GM12878 (cell line): ENCODE measurements at regions not wholly inside any gene's neighbourhood (a gene's known extent, or its start where the extent isn't known, plus 50 kb on each side); places are given as distances from the start of the nearest gene placed in this dataset.

Experiments
- ATAC-seq: fragments of 200-7000 bp; cut with Tn5 transposase; 3 replicates; pipeline ENCODE4 v1.9.1; 2020; ENCODE audit warnings: mild to moderate bottlenecking, moderate library complexity
- BruUV-seq: library from RNA; stranded (reverse); fragments of 400-500 nt; replicated peaks from 2 replicates; lab custom pipeline; 2021; lab: Mats Ljungman, UMichigan
- CTCF ChIA-PET: fragments of 300-600 bp; sonication (Branson Sonifier 250); formaldehyde crosslinking; extraction: SDS; loops from one replicate; lab custom pipeline; 2021; ENCODE audit warnings: inconsistent platforms; lab: Yijun Ruan, JAX
- POLR2A ChIA-PET: fragments of 350-600 bp; formaldehyde crosslinking; extraction: SDS; loops from one replicate; lab custom pipeline; 2021; ENCODE audit warnings: inconsistent platforms; lab: Charles Lee
- RAD21 ChIA-PET: fragments of 300-600 bp; sonication (Branson Sonifier 250); formaldehyde crosslinking; loops from one replicate; lab custom pipeline; 2023; ENCODE audit warnings: antibody characterized with exemption; ENCODE audit not compliant: unreplicated experiment; lab: Charles Lee
- SMC1A ChIA-PET: fragments of 300-600 bp; sonication (Branson Sonifier 250); formaldehyde crosslinking; loops from one replicate; lab custom pipeline; 2023; ENCODE audit not compliant: unreplicated experiment, uncharacterized antibody; lab: Charles Lee
- DNase-seq: peaks from one replicate; pipeline ENCODE4 v3.0.0-alpha.2; 2011; ENCODE audit warnings: low read depth, low spot score
- FAIRE-seq: peaks from 3 replicates; lab custom pipeline; 2011; peaks lifted over from hg19 to GRCh38; lab: Jason Lieb, UNC
- H2AFZ ChIP-seq: 2 replicates; pipeline ENCODE4 v1.6.0; 2011; ENCODE audit warnings: low read depth, low read length, control low read depth; ENCODE audit not compliant: control insufficient read depth
- H3K27ac ChIP-seq: 2 replicates; pipeline ENCODE4 v1.5.1; 2011; ENCODE audit warnings: control low read depth; ENCODE audit not compliant: control insufficient read depth, insufficient read depth
- H3K27me3 ChIP-seq, 2 experiments: replicated peaks in 1 of 2; 2 replicates each; pipeline versions ENCODE4 v1.6.0 to v1.6.1; 2011; ENCODE audit warnings: low read length in 1 of 2; ENCODE audit not compliant: control insufficient read depth in 2 of 2, insufficient read depth in 2 of 2
- H3K36me3 ChIP-seq, 2 experiments: 2 replicates each; pipeline ENCODE4 v1.5.1; 2011; ENCODE audit warnings: low read length in 1 of 2; ENCODE audit not compliant: control insufficient read depth in 2 of 2, insufficient read depth in 2 of 2
- H3K4me1 ChIP-seq: 2 replicates; pipeline ENCODE4 v1.6.1; 2011; ENCODE audit warnings: mild to moderate bottlenecking, low read length, moderate library complexity, mixed read lengths; ENCODE audit not compliant: control insufficient read depth, insufficient read depth
- H3K4me2 ChIP-seq: 2 replicates; pipeline ENCODE4 v1.6.0; 2011; ENCODE audit warnings: control low read depth; ENCODE audit not compliant: control insufficient read depth, insufficient read depth
- H3K4me3 ChIP-seq: fragments of 200-600 bp; sonication (generic); 2 replicates; pipeline ENCODE4 v1.5.1; 2016
- H3K79me2 ChIP-seq: 2 replicates; pipeline ENCODE4 v1.6.0; 2011; ENCODE audit warnings: low read length; ENCODE audit not compliant: control insufficient read depth, insufficient read depth
- H3K9ac ChIP-seq: 2 replicates; pipeline ENCODE4 v1.8.0; 2011; ENCODE audit warnings: low read length, control low read depth, mixed read lengths; ENCODE audit not compliant: control insufficient read depth, insufficient read depth
- H3K9me3 ChIP-seq: replicated peaks from 3 replicates; pipeline ENCODE4 v1.5.1; 2011; ENCODE audit warnings: mild to moderate bottlenecking, low read length; ENCODE audit not compliant: control insufficient read depth, insufficient read depth
- H4K20me1 ChIP-seq: 2 replicates; pipeline ENCODE4 v1.6.0; 2011; ENCODE audit not compliant: control insufficient read depth, insufficient read depth
- BACH1 ChIP-seq: fragments of 450-650 bp; IDR thresholded peaks from 2 replicates; pipeline ENCODE4 v1.6.1; 2017; ENCODE audit warnings: mild to moderate bottlenecking, borderline replicate concordance
- EED ChIP-seq: sonication (generic); IDR thresholded peaks from 2 replicates; pipeline ENCODE4 v1.6.1; 2016; ENCODE audit warnings: antibody characterized with exemption, low read depth
- ELK1 ChIP-seq: IDR thresholded peaks from 2 replicates; pipeline ENCODE4 v1.6.1; 2012; ENCODE audit warnings: low read depth, low read length, improper control_type of control experiment
- MYC ChIP-seq: IDR thresholded peaks from 2 replicates; pipeline ENCODE4 v1.6.1; 2011; ENCODE audit warnings: mild to moderate bottlenecking, low read length, moderate library complexity, inconsistent platforms; ENCODE audit not compliant: insufficient read depth, insufficient replicate concordance, insufficient read length, severe bottlenecking
- PAX8 ChIP-seq: fragments of 450-650 bp; IDR thresholded peaks from 2 replicates; pipeline ENCODE4 v1.6.1; 2017; ENCODE audit warnings: mild to moderate bottlenecking, moderate library complexity
- RFX5 ChIP-seq: IDR thresholded peaks from 2 replicates; pipeline ENCODE4 v1.6.1; 2011; ENCODE audit warnings: low read depth, low read length, improper control_type of control experiment
- TAF1 ChIP-seq: IDR thresholded peaks from 2 replicates; pipeline ENCODE4 v1.6.1; 2011; ENCODE audit warnings: mild to moderate bottlenecking, low read depth, low read length, borderline replicate concordance
- USF1 ChIP-seq: IDR thresholded peaks from 2 replicates; pipeline ENCODE4 v1.6.1; 2011; ENCODE audit warnings: borderline replicate concordance, low read depth, mild to moderate bottlenecking, moderate library complexity, mixed read lengths, low read length; ENCODE audit not compliant: insufficient read depth; ENCODE audit errors: extremely low read length
- USF2 ChIP-seq: IDR thresholded peaks from 2 replicates; pipeline ENCODE4 v1.6.1; 2011; ENCODE audit warnings: low read depth, low read length, improper control_type of control experiment, borderline replicate concordance
- ZBED1 ChIP-seq: IDR thresholded peaks from 2 replicates; pipeline ENCODE4 v1.6.1; 2016; ENCODE audit warnings: borderline replicate concordance
- ZBTB11 ChIP-seq: fragments of 450-650 bp; formaldehyde crosslinking; IDR thresholded peaks from 2 replicates; pipeline ENCODE4 v1.5.0; 2022; ENCODE audit warnings: mild to moderate bottlenecking, missing genetic modification characterization
- ZBTB40 ChIP-seq: fragments of 450-650 bp; IDR thresholded peaks from 2 replicates; pipeline ENCODE4 v1.6.1; 2016; ENCODE audit warnings: mild to moderate bottlenecking, moderate library complexity, borderline replicate concordance
- ZNF217 ChIP-seq: fragments of 450-650 bp; IDR thresholded peaks from 2 replicates; pipeline ENCODE4 v1.6.1; 2017; ENCODE audit warnings: antibody characterized with exemption, mild to moderate bottlenecking
- ZNF24 ChIP-seq: fragments of 450-650 bp; IDR thresholded peaks from 2 replicates; pipeline ENCODE4 v1.6.1; 2017; ENCODE audit warnings: antibody characterized with exemption, mild to moderate bottlenecking
- WGBS: methylation state at CpG from one replicate; pipeline ENCODE4 v1.1.6; 2016; ENCODE audit warnings: low lambda C conversion rate; ENCODE audit not compliant: insufficient replicate concordance, insufficient coverage; ENCODE audit errors: missing lambda C conversion rate; 5-methylcytosine and 5-hydroxymethylcytosine counted together
- in situ Hi-C: fragments of 300-500 bp; cut with MboI; formaldehyde crosslinking; loops from 9 replicates; pipeline ENCODE4 v1.14.3; 2018; ENCODE audit warnings: mixed read lengths
- intact Hi-C: fragments of 100-400 bp; cut with micrococcal nuclease; formaldehyde crosslinking; loops from one replicate; pipeline ENCODE4 v1.14.2; 2022; ENCODE audit not compliant: unreplicated experiment

GRCh38 chr5:101385276-101385675, 482.2 kb upstream of the ST8SIA4 start:
- H3K4me1 ChIP-seq, result no peaks in the 10 kb centered on the region
- H3K4me2 ChIP-seq, result no peak overlapping the region
- intact Hi-C loops, result no loop called here
- BruUV-seq, result no TSS peak
- RAD21 ChIA-PET, result no interaction called here
- no peak for TF ChIP-seq ZNF24
- no peak for TF ChIP-seq ELK1
- TF ChIP-seq ZBTB40, result no peak
- no peak for TF ChIP-seq BACH1
- TF ChIP-seq ZNF217, result no peak
- TF ChIP-seq USF2, result no peak
- no peak for TF ChIP-seq RFX5
- no peak for TF ChIP-seq ZBTB11 (CRISPR knock-in tag)
- TF ChIP-seq ZBED1, result no peak
- no peak for TF ChIP-seq MYC
- no peak for TF ChIP-seq EED
- no peak for TF ChIP-seq PAX8
- no peak for TF ChIP-seq TAF1
- TF ChIP-seq USF1, result no peak
- no peaks in the 10 kb centered on the region for H3K27me3 ChIP-seq
- no peak for ATAC-seq
- no peak overlapping the region for H3K27ac ChIP-seq
- H3K79me2 ChIP-seq, result no peaks in the 10 kb centered on the region
- FAIRE-seq, result no peak
- in situ Hi-C loops, result loop anchor here (25.0 kb wide), 2 partner anchors 773 to 948 kb away; no protein-coding TSS in a partner anchor
- no peak for DNase-seq
- H3K9ac ChIP-seq, result no peak overlapping the region
- H4K20me1 ChIP-seq, result no peaks in the 10 kb centered on the region
- WGBS, result 96% methylated on average over 1 of the region's 1 CpG
- H3K36me3 ChIP-seq, result no peaks in the 10 kb centered on the region
- H2AFZ ChIP-seq, result no peak overlapping the region
- SMC1A ChIA-PET, result interaction anchor here (0.8 kb wide), 1 partner anchor 10 kb away, joined by 3 read pairs; no protein-coding TSS in a partner anchor
- H3K9me3 ChIP-seq, result no peaks in the 10 kb centered on the region
- CTCF ChIA-PET, result interaction anchor here (0.9 kb wide), 1 partner anchor 10 kb away, joined by 3 read pairs; no protein-coding TSS in a partner anchor
- POLR2A ChIA-PET, result interaction anchor here (0.7 kb wide), 1 partner anchor 905 kb away, joined by 3 read pairs; no protein-coding TSS in a partner anchor
- H3K4me3 ChIP-seq, result no peak overlapping the region
